ENCODE measurements at regions not wholly inside any gene's neighbourhood (a gene's known extent, or its start where the extent isn't known, plus 50 kb on each side); places are given as distances from the start of the nearest gene placed in this dataset.

DNA sequence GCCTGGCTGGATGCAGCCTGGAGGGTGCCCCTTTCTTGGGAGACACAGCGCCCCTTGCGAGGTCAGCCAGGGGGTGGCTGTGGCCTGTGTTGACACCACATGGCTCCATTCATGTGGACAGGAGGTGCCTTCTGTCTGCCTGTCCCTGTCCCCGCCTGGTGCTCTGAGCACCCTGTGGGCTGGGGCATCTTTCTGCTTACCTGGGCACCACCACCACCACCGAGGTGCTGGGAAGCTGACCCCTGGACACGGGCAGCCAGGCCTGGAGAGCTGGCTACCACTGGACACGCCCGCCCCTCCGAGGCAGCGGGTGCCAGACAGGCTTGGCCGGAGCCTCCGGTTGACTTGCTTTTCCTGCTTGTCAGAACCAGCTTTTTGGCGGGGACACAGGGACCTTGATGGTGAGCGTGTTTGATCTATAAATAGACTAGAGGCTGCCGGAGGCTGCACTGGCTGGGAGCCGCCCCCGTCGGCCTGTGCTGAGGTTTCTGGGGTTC, 121.3 kb upstream of the GSE1 start:
- Histone ChIP-seq H3K9me3 (ENCODE audit: low read length) (no peaks in the 10 kb centered on the region), H3F3A (ENCODE audit: insufficient read depth, low read length, poor library complexity, severe bottlenecking) (no peaks in the 10 kb centered on the region), H4K20me1 (ENCODE audit: insufficient read depth) (no peaks in the 10 kb centered on the region), H2AFZ (ENCODE audit: low read depth, low read length) (no peak overlapping the region), H3K4me3 (ENCODE audit: low read length) (no peak overlapping the region), H3K9ac (ENCODE audit: low read length) (no peak overlapping the region), H3K27ac (ENCODE audit: low read length) (no peak overlapping the region), H3K79me2 (replicated peaks; ENCODE audit: insufficient read depth, low read length) (no peaks in the 10 kb centered on the region), H3K4me2 (ENCODE audit: low read length) (no peak overlapping the region), H3K36me3 (ENCODE audit: insufficient read depth, low read length) (no peaks in the 10 kb centered on the region), H3K9me2 (ENCODE audit: insufficient read depth, low read length) (no peaks in the 10 kb centered on the region), H3K27me3 (ENCODE audit: insufficient read depth, low read depth, low read length) (no peaks in the 10 kb centered on the region)
- TF ChIP-seq POLR2AphosphoS5 (IDR thresholded peaks at IDR 0.05) (no peak), TAF1 (IDR thresholded peaks at IDR 0.05; ENCODE audit: low read depth) (no peak), EZH2 (IDR thresholded peaks at IDR 0.05; ENCODE audit: borderline replicate concordance, insufficient read depth, low read length, poor library complexity, severe bottlenecking) (no peak), RAD21 (conservative IDR thresholded peaks at IDR 0.05) (no peak), SMC3 (conservative IDR thresholded peaks at IDR 0.05; ENCODE audit: poor library complexity) (no peak), MXI1 (conservative IDR thresholded peaks at IDR 0.05; ENCODE audit: poor library complexity, severe bottlenecking) (no peak), EP300 (conservative IDR thresholded peaks at IDR 0.05; ENCODE audit: poor library complexity, severe bottlenecking) (no peak)
- TF ChIP-seq, protein P1, sequence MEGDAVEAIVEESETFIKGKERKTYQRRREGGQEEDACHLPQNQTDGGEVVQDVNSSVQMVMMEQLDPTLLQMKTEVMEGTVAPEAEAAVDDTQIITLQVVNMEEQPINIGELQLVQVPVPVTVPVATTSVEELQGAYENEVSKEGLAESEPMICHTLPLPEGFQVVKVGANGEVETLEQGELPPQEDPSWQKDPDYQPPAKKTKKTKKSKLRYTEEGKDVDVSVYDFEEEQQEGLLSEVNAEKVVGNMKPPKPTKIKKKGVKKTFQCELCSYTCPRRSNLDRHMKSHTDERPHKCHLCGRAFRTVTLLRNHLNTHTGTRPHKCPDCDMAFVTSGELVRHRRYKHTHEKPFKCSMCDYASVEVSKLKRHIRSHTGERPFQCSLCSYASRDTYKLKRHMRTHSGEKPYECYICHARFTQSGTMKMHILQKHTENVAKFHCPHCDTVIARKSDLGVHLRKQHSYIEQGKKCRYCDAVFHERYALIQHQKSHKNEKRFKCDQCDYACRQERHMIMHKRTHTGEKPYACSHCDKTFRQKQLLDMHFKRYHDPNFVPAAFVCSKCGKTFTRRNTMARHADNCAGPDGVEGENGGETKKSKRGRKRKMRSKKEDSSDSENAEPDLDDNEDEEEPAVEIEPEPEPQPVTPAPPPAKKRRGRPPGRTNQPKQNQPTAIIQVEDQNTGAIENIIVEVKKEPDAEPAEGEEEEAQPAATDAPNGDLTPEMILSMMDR (IDR thresholded peaks at IDR 0.05; ENCODE audit: poor library complexity, severe bottlenecking): no peak
- TF ChIP-seq, protein P2, sequence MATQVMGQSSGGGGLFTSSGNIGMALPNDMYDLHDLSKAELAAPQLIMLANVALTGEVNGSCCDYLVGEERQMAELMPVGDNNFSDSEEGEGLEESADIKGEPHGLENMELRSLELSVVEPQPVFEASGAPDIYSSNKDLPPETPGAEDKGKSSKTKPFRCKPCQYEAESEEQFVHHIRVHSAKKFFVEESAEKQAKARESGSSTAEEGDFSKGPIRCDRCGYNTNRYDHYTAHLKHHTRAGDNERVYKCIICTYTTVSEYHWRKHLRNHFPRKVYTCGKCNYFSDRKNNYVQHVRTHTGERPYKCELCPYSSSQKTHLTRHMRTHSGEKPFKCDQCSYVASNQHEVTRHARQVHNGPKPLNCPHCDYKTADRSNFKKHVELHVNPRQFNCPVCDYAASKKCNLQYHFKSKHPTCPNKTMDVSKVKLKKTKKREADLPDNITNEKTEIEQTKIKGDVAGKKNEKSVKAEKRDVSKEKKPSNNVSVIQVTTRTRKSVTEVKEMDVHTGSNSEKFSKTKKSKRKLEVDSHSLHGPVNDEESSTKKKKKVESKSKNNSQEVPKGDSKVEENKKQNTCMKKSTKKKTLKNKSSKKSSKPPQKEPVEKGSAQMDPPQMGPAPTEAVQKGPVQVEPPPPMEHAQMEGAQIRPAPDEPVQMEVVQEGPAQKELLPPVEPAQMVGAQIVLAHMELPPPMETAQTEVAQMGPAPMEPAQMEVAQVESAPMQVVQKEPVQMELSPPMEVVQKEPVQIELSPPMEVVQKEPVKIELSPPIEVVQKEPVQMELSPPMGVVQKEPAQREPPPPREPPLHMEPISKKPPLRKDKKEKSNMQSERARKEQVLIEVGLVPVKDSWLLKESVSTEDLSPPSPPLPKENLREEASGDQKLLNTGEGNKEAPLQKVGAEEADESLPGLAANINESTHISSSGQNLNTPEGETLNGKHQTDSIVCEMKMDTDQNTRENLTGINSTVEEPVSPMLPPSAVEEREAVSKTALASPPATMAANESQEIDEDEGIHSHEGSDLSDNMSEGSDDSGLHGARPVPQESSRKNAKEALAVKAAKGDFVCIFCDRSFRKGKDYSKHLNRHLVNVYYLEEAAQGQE (IDR thresholded peaks at IDR 0.05; ENCODE audit: borderline replicate concordance): no peak

DNA sequence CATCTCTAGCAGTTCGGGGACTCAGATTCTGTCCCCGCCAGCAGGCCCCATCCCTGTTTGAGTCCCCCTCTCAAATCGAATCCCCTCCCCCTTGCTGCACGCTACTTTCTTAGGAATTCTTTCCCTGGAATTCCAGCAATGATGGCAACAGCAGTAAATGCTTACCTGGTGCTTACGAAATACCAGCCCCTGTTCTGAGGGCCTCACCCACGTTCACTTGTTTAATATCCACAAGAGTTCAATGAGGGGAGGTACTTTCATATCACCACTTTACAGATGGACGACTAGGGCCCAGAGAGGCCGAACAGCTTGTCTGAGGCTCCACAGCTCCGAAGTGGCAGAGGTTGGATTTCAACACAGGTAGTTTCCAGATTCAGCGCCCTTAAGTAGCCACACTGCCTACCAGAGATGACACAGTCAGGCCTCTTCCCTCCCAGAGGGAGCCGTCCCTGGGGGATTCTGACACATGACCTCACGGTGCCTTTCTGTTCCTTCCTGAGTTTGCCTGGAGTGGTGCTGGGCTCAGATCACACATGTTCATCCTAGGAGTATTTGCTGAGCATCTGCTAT, 120.7 kb upstream of the GSE1 start:
- Histone ChIP-seq H3F3A (ENCODE audit: insufficient read depth, low read length, poor library complexity, severe bottlenecking) (no peaks in the 10 kb centered on the region), H3K36me3 (ENCODE audit: insufficient read depth, low read length) (no peaks in the 10 kb centered on the region), H3K9me2 (ENCODE audit: insufficient read depth, low read length) (no peaks in the 10 kb centered on the region), H3K4me2 (ENCODE audit: low read length) (no peak overlapping the region), H3K4me3 (ENCODE audit: low read length) (no peak overlapping the region), H3K27me3 (ENCODE audit: insufficient read depth, low read depth, low read length) (no peaks in the 10 kb centered on the region), H2AFZ (ENCODE audit: low read depth, low read length) (no peak overlapping the region), H3K79me2 (replicated peaks; ENCODE audit: insufficient read depth, low read length) (no peaks in the 10 kb centered on the region), H4K20me1 (ENCODE audit: insufficient read depth) (no peaks in the 10 kb centered on the region), H3K9me3 (ENCODE audit: low read length) (no peaks in the 10 kb centered on the region), H3K9ac (ENCODE audit: low read length) (no peak overlapping the region), H3K27ac (ENCODE audit: low read length) (no peak overlapping the region)
- TF ChIP-seq RAD21 (conservative IDR thresholded peaks at IDR 0.05): no peak
- no peak for TF ChIP-seq SMC3 (conservative IDR thresholded peaks at IDR 0.05; ENCODE audit: poor library complexity)
- TF ChIP-seq, protein P2 (IDR thresholded peaks at IDR 0.05; ENCODE audit: borderline replicate concordance): no peak
- no peak for TF ChIP-seq EP300 (conservative IDR thresholded peaks at IDR 0.05; ENCODE audit: poor library complexity, severe bottlenecking)
- no peak for TF ChIP-seq TAF1 (IDR thresholded peaks at IDR 0.05; ENCODE audit: low read depth)
- no peak for TF ChIP-seq MXI1 (conservative IDR thresholded peaks at IDR 0.05; ENCODE audit: poor library complexity, severe bottlenecking)
